Gastrocnemius medialis (tissue), 4 donors: ENCODE measurements at regions not wholly inside any gene's neighbourhood (a gene's known extent, or its start where the extent isn't known, plus 50 kb on each side); places are given as distances from the start of the nearest gene placed in this dataset.
"Not testable (repeated sequence)": the region's sequence is repeated elsewhere in the genome, so short reads cannot be mapped to it uniquely, and the experiment has no call there.

Experiments used
- CTCF ChIP-seq, 5 experiments: fragments of 450-650 bp in 3 of 5; fragments of 200-600 bp in 2 of 5; sonication (generic) in 2 of 5; IDR thresholded peaks in 4 of 5; conservative IDR thresholded peaks in 1 of 5; 1 replicate in 4 of 5; 2 replicates in 1 of 5; pipeline ENCODE4 v1.5.1; 2016 to 2019; ENCODE audit warnings: antibody characterized with exemption in 5 of 5, mild to moderate bottlenecking in 3 of 5, moderate library complexity in 3 of 5
- POLR2A ChIP-seq, 2 donors: fragments of 450-650 bp; IDR thresholded peaks; one replicate each; pipeline ENCODE4 v1.6.1; 2017; ENCODE audit warnings: antibody characterized with exemption in 2 of 2, mild to moderate bottlenecking in 2 of 2, moderate library complexity in 2 of 2

GRCh38 chr15:47077846-47078245 is 639.5 kb upstream of the SEMA6D start:
- TF ChIP-seq CTCF (IDR thresholded peaks at IDR 0.05 in 4 of 5, conservative IDR thresholded peaks at IDR 0.05 in 1 of 5); POLR2A (IDR thresholded peaks at IDR 0.05): not testable (repeated sequence)
